ENCODE measurements at regions not wholly inside any gene's neighbourhood (a gene's known extent, or its start where the extent isn't known, plus 50 kb on each side); places are given as distances from the start of the nearest gene placed in this dataset.
A peak's percentile ranks its signal among the peaks of the same experiment; 100 is the strongest.

DNA sequence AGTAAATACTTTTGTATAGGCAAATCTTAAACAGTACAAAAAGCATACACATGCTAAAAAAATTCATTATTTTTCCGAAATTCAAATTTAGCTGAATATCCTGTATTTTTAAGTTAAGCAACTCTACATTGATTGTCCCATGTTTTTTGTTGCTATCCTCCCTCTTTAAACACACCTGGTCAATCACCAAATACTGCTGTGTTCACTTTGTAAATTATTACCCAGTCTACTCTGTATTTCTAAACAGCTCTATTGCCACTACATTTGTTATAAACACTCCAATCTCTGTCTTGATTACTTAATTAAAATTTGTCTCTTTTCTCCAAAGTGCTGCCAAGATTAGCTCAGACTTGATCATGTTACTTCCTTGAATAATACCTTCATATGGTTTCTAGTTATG is 466.5 kb upstream of the GJE1 start:
- no peak for DNase-seq

GRCh38 chr6:141664744-141665143 is 468.0 kb upstream of the GJE1 start:
- no peak for DNase-seq

DNA sequence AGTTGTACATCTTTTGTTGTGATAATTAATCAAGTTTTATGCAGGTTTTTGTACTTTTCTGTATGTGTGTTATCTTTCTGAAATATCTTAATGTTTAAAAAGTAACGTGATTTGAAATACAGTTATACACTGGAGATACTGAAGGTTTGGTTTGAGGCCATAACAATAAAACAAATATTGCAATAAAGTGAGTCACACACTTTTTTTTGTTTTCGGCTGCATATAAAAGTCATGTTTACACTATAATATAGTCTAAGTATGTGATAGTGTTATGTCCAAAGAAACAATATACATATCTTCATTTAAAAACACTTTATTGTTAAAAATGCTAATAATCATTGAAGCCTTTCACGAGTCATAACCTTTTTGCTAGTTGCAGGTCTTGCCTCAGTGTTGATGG is 473.1 kb upstream of the GJE1 start:
- DNase-seq: no peak

GRCh38 chr6:141658696-141659095 is 474.0 kb upstream of the GJE1 start:
- no peak for DNase-seq

- no peak for DNase-seq
These were observed 474.9 kb upstream of the GJE1 start for GRCh38 chr6:141657812-141658211.

DNA sequence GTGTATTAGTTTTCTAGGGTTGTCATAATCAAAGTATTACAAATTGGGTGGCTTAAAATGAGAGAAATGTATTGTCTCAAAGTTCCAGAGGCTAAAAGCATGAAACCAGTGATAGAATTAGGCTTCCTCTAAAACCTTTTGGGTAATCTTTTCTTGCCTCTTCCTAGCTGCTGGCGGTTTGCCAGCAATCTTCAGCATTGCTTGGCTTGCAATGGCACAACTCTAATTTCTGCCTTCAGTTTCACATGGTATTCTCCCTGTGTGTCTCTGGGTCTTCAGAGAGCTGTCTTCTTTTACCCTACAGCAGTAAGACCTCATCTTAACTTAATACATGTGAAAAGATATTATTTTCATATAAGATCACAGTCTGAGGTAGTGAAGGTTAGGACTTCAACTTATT is 479.1 kb upstream of the GJE1 start:
- DNase-seq: no peak

- DNase-seq: no peak
These were observed 490.8 kb upstream of the GJE1 start for GRCh38 chr6:141641951-141642350.

- no peak for DNase-seq
These were observed 491.3 kb upstream of the GJE1 start for GRCh38 chr6:141641406-141641805.

- DNase-seq: no peak
These were observed 497.1 kb upstream of the GJE1 start for GRCh38 chr6:141635621-141636020.

DNA sequence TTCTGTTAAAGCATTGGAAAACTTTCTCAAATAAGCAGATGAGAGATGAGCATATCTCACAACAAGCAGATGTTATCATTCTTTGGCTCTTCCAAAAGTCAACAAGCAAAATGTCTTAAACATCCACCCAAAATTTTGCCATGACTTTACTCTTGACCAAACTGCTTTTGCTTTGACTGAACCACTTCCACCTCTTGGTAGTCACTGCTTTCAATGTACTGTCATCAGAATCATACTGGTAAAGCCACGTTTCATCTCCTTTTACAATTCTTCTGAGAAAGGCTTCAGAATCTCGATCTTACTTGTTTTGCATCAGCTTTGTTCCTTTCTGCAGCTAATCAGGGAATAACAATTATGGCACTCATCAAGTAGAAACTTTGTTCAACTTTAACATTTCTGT is 498.5 kb upstream of the GJE1 start:
- no peak for DNase-seq

DNA sequence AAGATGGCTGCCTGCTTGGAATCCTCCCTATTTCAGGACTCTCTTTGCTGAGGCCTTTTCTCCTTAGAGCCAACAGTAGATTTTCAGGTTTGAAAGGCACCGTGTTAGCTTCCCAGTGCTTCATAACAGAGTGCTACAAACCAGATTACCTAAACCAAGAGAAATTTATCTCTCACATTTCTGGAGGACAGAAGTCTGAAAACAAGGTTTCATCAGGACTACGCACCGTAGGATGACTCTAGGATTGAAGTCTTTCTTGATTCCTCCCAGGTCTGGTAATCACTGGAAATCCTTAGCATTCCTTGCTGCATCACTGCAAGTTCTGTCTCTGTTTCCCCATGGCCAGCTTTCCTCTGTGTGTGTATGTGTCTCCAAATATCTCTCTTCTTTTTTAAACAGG is 508.4 kb upstream of the GJE1 start:
- DNase-seq: no peak

DNA sequence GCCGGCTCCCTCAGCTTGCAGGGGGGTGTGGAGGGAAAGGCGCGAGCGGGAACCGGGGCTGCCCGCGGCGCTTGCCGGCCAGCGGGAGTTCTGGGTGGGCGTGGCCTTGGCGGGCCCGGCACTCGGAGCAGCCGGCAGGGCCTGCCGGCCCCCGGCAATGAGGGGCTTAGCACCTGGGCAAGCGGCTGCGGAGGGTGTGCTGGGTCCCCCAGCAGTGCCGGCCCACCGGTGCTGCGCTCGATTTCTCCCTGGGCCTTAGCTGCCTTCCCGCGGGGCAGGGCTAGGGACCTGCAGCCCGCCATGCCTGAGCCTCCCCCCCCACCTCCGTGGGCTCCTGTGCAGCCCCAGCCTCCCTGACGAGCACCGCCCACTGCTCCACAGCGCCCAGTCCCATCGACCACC is 514.5 kb upstream of the GJE1 start:
- no peak for DNase-seq

DNA sequence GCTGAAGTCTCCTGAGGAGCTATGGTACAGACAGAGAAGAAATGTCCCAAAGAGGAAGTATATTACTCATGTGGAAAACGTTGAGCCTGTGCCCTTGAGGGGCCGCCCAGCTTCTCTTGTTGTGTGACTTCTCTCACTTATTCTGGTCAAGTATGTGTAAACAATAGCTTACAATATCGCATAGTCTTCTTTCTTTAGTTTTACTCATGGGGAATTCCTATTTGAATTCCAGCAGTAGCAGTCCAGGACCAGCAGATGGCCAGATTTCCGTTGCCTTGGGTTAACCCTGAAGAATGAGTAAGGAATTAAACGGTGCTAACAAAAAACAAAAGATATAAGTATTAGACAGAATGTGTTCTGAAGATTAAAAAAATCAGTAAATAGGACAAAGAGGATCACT is 522.0 kb upstream of the GJE1 start:
- no peak for DNase-seq

- DNase-seq: no peak
These were observed 524.8 kb upstream of the GJE1 start for GRCh38 chr6:141607956-141608355.

DNA sequence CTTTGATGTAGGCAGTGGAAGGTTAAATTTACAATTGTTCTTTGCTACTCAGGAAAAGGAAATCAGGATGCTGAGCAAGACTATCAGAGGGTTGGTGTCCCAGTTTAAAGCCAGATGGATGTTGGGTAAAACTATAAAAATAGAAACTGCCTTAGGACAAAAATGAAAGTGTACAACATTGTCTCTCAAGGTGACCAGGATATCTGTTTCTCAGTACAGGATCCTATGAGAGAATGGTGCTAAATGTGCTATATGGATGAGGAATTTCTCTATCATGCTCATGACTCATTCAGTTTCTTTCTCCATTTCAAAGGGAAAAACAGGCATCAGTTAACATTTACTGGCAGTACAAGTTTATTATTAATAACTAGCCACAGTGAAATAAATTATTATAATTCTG is 534.2 kb upstream of the GJE1 start:
- no peak for DNase-seq

DNA sequence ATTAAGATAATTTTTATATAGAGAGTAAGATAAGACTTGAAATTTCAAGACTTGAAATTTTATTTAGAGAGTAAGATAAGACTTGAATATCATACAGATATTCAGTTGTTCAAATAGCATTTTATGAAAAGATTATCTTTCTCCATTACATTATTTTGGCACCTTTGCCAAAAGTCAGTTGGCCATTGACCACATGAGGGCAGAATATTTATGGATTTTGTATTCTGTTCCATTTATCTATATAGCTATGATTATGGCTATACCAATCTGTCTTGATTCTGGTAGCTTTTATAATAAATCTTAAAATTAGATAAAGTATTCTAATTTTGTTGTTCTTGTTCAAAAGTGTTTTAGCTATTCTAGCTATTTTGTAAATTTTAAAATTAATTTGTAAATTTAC is 537.9 kb upstream of the GJE1 start:
- DNase-seq: no peak

DNA sequence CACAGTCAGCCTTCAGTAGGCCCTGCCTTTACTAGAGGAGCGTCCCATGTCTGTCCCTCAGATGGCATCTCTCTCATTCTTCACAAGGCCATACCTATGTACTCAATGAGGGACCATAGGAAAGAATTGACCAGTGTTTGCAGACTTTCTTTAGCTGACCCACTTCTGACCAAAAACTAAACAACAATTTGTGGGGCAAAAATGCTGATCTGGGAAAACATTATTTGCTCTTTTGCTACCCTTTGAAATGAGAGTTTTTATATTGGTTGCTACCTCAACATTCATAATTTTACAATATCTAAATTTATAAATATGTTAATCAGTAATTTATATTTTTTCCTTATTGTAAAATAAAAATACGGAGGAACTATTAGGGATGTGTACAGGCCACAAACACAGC is 539.4 kb upstream of the GJE1 start:
- DNase-seq: no peak

- no peak for DNase-seq
These were observed 545.1 kb upstream of the GJE1 start for GRCh38 chr6:141587482-141588266.

- DNase-seq: no peak
These were observed 551.7 kb upstream of the GJE1 start for GRCh38 chr6:141580988-141581552.

DNA sequence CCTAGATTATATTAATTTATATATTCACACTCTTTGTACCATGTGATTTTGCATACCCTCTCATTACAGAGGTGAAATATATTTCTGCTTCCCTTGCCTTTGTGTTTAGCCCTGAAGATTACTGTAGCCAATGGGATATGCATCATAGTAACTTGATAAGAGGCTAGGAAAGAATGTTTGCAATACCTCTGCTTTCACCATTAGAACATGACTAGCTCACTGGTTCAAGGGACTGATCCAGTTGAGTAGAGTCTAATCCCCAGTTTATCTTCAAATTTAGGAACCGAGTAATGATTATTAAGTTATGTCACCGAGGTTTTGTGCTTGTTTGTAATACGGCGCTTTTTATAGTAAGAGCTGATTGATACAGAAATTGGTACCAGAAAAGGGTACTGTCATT is 552.6 kb upstream of the GJE1 start:
- no peak for DNase-seq

DNA sequence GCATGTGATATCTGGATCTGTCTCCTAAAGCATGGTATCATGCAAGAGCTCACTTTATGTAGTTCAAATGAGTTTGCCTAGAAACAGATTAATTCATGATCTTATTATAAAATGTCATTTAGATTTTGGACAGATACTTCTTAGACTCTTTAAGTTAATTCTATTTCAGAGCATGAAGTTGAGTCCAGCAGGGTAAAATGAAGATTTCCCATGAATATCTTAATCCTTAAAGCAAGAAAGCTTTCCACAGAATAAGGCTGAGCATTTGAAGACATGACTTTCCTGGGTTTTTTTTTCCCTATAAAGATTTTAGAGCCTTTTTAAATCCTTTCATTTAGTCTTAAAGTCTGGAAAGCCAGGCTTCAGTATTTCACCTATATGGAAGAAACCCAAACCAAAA is 556.0 kb upstream of the GJE1 start:
- no peak for DNase-seq

GRCh38 chr6:141562851-141563763 is 569.6 kb upstream of the GJE1 start:
- DNase-seq: peak; percentile 70

- DNase-seq: no peak
These were observed 570.4 kb upstream of the GJE1 start for GRCh38 chr6:141562186-141562811.

DNA sequence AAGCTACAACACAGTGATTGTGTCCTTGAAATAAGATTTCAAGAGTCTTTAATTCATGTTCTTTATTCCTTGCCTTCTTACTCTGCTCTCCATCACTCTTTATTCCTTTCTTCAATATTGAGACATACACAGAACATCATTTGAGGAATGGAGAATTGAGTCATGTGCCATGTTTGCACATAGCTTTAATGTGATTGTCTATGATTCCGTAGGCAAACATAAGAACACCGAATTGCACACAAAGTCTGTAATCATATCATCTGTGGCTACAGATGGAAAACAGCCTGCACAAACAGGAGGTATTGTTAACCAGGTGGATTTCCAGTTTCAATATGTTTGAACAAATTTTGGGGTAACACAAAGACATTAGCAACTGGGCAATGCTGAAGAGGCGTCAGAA is 571.6 kb upstream of the GJE1 start:
- no peak for DNase-seq
